GM12891 (cell line): ENCODE measurements at regions not wholly inside any gene's neighbourhood (a gene's known extent, or its start where the extent isn't known, plus 50 kb on each side); places are given as distances from the start of the nearest gene placed in this dataset.

Experiments used
- DNase-seq: peaks from one replicate; pipeline ENCODE4 v3.0.0; 2011; ENCODE audit warnings: low spot score; ENCODE audit not compliant: insufficient read length
- FAIRE-seq: peaks from 2 replicates; lab custom pipeline; 2011; peaks lifted over from hg19 to GRCh38; lab: Jason Lieb, UNC
- PAX5 ChIP-seq: IDR thresholded peaks from 2 replicates; pipeline ENCODE4 v1.6.1; 2011; ENCODE audit warnings: low read length, moderate library complexity, mild to moderate bottlenecking; ENCODE audit not compliant: insufficient read depth, severe bottlenecking
- POLR2A ChIP-seq: IDR thresholded peaks from 2 replicates; pipeline ENCODE4 v1.6.1; 2011; ENCODE audit warnings: low read depth, low read length, control low read depth
- POLR2AphosphoS5 ChIP-seq: IDR thresholded peaks from 2 replicates; pipeline ENCODE4 v1.6.1; 2011; ENCODE audit warnings: low read depth, low read length, control low read depth
- POU2F2 ChIP-seq: IDR thresholded peaks from 2 replicates; pipeline ENCODE4 v1.6.1; 2011; ENCODE audit warnings: low read depth, mild to moderate bottlenecking, control low read depth, low read length, moderate library complexity
- SPI1 ChIP-seq: IDR thresholded peaks from 2 replicates; pipeline ENCODE4 v1.6.1; 2011; ENCODE audit warnings: low read depth, low read length, control low read depth
- TAF1 ChIP-seq: IDR thresholded peaks from 2 replicates; pipeline ENCODE4 v1.6.1; 2011; ENCODE audit warnings: low read depth, low read length, control low read depth

DNA sequence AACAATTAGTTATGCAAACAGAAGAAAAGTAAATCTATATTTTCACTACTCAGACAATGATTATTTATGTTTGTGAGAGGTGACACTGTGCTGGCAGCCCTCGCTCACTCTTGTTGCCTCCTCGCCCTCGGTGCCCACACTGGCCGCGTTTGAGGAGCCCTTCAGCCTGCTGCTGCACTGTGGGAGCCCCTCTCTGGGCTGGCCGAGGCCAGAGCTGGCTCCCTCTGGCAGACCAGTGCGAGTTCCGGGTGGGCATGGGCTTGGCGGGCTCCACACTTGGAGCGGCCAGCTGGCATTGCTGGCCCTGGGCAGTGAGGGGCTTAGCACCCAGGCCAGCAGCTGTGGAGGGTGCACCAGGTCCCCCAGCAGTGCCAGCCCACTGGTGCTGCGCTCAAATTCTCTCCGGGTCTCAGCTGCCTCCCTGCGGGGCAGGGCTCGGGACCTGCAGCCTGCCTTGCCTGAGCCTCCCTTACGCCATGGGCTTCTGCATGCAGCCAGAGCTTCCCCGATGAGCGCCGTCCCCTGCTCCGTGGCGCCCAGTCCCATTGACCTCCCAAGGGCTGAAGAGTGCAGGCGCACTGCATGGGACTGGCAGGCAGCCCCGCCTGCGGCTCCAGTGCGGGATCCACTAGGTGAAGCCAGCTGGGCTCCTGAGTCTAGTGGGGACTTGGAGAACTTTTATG lies 902.6 kb downstream of the PDHA2 start:
- FAIRE-seq: no peak
- TF ChIP-seq TAF1: no peak
- TF ChIP-seq POU2F2: no peak
- TF ChIP-seq PAX5: no peak
- TF ChIP-seq POLR2A: no peak
- no peak for TF ChIP-seq SPI1
- no peak for TF ChIP-seq POLR2AphosphoS5
- no peak for DNase-seq

DNA sequence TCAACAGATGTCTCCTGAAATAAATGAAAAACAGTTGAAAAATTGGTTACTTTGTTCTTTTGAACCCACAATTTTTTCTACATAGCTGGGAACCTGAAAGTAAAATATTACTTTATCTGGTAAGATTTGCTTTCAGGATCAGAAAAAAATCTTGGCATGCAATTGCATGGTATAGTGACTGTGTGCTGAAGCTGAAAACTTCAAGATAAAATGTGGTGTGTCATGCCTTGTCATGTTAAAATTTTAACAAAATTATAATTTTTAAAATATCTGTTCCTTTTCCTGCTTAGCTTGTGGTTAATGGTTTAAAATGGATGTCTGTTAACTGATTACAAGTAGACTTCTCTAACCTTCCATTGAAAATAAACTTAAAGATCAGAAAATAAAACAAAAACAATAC lies 904.8 kb downstream of the PDHA2 start:
- TF ChIP-seq POU2F2 (no peak), POLR2A (no peak), SPI1 (no peak), TAF1 (no peak), PAX5 (no peak), POLR2AphosphoS5 (no peak)
- FAIRE-seq (no peak), DNase-seq (no peak)

DNA sequence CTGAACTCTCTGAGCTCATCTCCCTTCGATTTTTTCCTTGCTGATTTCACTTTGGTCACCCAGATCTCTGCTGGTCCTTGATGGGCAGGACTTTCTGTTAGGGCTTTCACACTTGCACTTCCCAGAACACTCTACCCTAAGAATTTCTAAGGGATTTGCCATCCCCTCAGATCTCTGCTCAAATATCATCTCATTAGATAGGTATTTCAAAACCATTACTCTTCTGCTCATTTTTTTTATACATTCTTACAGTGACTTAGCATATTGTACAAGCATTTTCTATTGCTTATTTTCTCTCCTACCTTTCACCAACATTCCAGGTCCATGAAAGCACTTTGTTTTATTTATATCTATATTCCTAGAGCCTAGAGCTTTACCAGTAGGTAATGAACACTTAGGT lies 913.3 kb downstream of the PDHA2 start:
- no peak for TF ChIP-seq POU2F2
- no peak for TF ChIP-seq PAX5
- TF ChIP-seq POLR2A: no peak
- no peak for TF ChIP-seq POLR2AphosphoS5
- no peak for TF ChIP-seq TAF1
- TF ChIP-seq SPI1: no peak
- DNase-seq (no peak), FAIRE-seq (no peak)

DNA sequence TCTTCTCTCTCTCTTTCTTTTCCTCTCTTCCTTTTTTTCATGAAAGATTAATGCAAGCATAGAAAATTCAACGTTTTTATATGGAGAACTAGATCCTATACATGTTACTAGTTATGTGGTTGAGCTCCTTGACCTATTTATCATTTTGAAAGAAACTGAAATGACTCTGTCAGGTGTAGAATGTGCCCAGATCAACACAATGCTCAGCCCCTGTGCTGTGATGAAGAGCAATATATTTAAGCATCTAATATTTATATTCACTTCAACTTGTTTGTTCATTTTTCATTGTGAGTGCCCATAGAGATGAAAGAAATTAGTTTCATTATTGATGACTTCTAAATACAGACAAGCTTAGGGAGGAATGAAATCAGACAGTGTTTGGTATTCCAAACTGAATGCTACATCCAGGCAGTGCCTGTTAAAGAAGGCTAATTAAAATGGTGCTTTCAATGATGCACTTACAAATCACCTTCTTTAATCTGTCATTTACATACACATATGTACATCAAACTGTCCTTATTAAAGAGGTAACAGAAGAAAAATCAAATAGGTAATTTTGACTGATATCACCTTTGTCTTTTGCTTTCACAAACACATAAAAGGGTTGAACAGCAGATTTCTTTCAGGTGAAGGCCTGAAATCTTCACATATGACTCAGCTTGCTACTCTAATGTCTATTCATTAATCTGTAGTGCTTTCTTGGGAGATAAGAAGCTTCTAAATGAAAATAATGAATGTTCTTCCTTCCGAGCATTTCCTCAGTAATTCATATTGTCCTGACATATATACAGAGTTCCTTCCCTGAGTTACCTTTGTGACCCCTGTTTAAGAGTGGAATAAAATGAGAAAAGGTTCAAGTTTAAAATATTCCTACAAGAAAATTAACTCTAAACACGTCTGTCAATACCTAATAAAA lies 915.9 kb downstream of the PDHA2 start:
- TF ChIP-seq POLR2A: no peak
- TF ChIP-seq TAF1: no peak
- no peak for TF ChIP-seq PAX5
- TF ChIP-seq SPI1: no peak
- TF ChIP-seq POU2F2: no peak
- no peak for TF ChIP-seq POLR2AphosphoS5
- FAIRE-seq (no peak), DNase-seq (no peak)

DNA sequence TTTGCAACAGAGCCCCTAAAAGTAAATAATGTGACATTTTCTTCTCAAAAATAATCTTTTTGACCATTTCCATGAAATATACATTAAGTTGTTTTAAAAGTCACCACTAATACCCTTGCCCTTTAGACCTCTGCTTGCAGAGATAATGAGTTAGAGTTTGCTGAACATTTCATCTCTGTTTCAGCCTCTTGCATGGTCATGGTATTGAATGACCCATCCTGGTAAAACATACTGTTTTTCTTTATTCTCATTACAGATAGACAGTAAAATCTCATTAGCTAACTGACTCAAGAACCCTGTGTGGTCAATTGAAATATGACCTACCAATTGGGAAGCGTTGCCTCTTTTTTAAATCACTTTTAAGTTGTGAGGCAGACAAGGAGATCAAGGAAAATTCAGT lies 916.7 kb downstream of the PDHA2 start:
- no peak for FAIRE-seq
- DNase-seq: no peak
- TF ChIP-seq PAX5 (no peak), TAF1 (no peak), POU2F2 (no peak), POLR2A (no peak), POLR2AphosphoS5 (no peak), SPI1 (no peak)

DNA sequence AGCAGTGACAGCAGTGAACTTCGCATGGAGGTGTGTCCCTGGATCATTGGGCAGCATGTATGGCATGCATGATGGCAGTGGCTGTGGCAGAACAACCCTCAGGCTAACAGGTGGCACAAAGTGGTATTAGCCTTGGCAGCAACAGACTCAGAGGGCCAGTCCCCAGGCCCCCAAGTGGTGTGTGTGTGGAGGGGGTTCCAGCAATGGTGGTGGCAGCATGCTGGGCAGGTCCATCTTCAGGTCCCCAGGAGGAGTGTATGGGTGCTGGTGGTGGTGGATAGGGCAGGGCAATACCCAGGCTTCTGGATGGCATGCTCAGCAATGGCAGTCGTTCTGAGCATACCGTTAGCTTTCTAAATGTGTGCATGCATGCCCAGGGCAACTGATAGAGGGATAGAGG lies 923.7 kb downstream of the PDHA2 start:
- TF ChIP-seq PAX5: no peak
- TF ChIP-seq TAF1: no peak
- no peak for TF ChIP-seq POLR2AphosphoS5
- no peak for FAIRE-seq
- DNase-seq: no peak

DNA sequence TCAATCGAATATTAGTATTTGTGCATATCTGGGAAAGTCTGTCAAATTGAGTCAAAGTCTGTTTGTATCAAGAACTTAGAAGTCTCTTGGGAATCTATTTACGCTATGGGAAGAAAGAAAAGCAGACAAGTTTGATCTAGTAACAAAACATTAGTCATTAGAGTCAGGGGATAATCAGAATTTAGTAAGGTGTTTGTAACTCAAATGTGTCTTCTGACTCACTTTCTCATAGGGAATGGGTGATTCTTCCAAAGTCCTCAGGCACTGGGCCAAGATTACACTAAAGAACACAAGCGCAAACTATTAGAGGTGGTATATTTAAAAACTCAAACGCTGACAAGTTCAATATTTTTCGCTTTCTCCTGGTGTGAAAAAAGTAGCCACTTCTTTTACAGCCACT lies 926.5 kb downstream of the PDHA2 start:
- DNase-seq (no peak), FAIRE-seq (no peak)
- TF ChIP-seq SPI1 (no peak), POLR2AphosphoS5 (no peak), POLR2A (no peak), PAX5 (no peak), POU2F2 (no peak), TAF1 (no peak)

DNA sequence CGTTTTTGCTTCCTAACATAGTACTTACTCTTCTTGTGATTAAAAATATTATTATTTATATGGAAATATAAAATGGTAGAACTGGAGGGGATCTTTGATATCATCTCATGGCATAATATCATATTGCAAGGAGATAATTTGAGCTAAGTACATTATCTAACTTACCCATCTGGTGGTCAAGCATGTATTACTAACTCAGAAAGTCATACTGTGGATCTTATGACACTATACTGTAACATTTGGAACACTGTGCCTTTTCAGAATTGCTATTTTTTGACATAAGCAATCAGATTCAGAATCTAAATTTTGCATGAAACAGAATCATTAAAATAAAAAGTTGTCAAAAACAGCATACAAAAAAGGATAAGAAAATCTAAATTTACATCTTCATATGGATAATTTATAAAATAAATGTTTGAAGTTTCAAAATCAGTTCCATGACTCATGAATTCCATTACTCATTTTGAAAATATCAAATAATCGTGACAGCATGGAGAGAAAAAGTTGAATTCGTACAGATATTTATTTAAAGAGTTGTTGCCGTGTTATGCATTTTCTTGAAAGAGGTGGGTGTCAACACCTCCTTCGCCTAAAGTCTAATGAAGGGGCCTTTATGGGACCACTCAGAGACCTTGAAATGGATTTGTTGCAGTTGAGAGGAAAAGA lies 928.1 kb downstream of the PDHA2 start:
- DNase-seq (no peak), FAIRE-seq (no peak)
- no peak for TF ChIP-seq TAF1
- no peak for TF ChIP-seq POU2F2
- TF ChIP-seq PAX5: no peak
- TF ChIP-seq SPI1: no peak
- no peak for TF ChIP-seq POLR2A
- no peak for TF ChIP-seq POLR2AphosphoS5

DNA sequence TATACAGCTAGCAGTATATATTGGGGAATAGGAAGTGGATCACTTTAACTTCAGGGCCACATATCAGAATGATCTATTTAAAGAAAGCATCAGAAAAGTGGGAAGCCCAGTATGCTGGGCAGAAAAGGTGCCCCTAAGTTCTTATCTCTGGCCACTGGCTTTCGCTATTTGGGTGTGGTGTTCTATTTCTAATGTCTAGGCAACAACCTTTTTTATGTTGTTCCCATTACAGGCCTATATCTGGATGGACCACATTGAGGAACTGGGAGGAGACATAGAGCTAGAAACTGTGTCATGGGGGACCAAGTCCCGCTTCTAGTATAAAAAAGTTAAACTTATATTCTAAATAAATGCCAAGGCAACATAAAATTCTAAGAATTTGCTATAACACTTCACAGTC lies 935.6 kb downstream of the PDHA2 start:
- TF ChIP-seq PAX5 (no peak), TAF1 (no peak), POLR2AphosphoS5 (no peak), POLR2A (no peak), SPI1 (no peak), POU2F2 (no peak)
- DNase-seq (no peak), FAIRE-seq (no peak)
